Keratinocyte (primary cell): ENCODE measurements at regions not wholly inside any gene's neighbourhood (a gene's known extent, or its start where the extent isn't known, plus 50 kb on each side); places are given as distances from the start of the nearest gene placed in this dataset.

ENCODE experiments used
- CTCF ChIP-seq, 3 experiments: IDR thresholded peaks in 1 of 3; conservative IDR thresholded peaks in 1 of 3; optimal IDR thresholded peaks in 1 of 3; 2 replicates in 2 of 3; 3 replicates in 1 of 3; pipeline versions ENCODE3 to v1.5.1; 2011; ENCODE audit warnings: low read length in 3 of 3, mild to moderate bottlenecking in 3 of 3, moderate library complexity in 2 of 3, control low read depth in 1 of 3, inconsistent platforms in 1 of 3; ENCODE audit not compliant: insufficient read depth in 2 of 3; ENCODE audit errors: extremely low read depth in 1 of 3
- EZH2 ChIP-seq: IDR thresholded peaks from one replicate; pipeline ENCODE4 v1.6.1; 2012; ENCODE audit warnings: inconsistent platforms, mild to moderate bottlenecking, low read length, moderate library complexity

DNA sequence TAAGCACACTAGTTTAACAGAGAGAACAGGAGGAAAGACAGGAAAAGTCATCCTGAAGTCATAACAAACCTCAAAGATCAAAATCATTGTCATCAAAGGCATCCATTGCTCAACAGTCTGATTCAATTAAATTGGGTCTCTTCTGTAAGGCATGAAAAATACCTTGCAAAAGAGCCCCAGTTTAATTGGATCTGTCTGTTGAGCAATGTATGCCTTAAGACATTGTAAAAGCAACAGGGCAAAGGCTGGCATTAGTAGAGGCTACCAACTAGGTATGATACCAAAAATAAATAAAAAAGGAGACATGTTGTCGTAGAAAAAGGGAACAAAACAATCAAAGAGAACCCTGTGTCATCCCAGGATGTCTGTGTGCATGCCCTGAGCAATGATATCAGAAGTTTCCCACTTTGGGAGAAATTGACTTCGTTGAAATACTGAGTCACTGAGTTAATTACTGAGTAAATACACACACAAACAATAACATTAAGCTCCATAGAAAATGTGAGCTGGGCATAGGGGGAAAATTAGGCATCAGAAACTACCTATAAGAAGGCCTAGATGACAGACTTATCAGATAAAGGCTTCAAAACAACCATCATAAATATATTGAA lies 1013.8 kb upstream of the CITED2 start:
- TF ChIP-seq CTCF (optimal IDR thresholded peaks at IDR 0.05 in 1 of 3, IDR thresholded peaks at IDR 0.05 in 1 of 3, conservative IDR thresholded peaks at IDR 0.05 in 1 of 3; ENCODE audit: extremely low read depth in 1 of 3, insufficient read depth in 2 of 3, low read length in 3 of 3): no peak
- no peak for TF ChIP-seq EZH2
